ENCODE measurements at regions not wholly inside any gene's neighbourhood (a gene's known extent, or its start where the extent isn't known, plus 50 kb on each side); places are given as distances from the start of the nearest gene placed in this dataset.

DNA sequence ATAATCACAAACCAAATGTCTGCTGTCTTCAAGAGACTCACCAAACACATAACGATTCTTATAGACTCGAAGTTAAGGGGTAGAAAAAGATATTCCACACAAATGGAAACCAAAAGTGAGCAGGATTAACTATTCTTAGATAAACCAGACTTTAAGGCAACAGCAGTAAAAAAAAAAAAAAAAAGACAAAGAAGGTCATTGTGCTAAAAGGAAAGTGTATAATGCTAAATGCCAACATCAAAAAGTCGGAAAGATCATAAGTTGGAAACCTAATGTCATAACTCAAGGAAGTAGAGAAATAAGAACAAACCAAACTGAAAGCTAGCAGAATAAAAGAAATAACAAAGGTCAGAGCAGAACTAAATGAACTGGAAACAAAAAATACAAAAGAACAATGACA, 714.6 kb downstream of the SEMA5A start:
- TF ChIP-seq, protein P1, sequence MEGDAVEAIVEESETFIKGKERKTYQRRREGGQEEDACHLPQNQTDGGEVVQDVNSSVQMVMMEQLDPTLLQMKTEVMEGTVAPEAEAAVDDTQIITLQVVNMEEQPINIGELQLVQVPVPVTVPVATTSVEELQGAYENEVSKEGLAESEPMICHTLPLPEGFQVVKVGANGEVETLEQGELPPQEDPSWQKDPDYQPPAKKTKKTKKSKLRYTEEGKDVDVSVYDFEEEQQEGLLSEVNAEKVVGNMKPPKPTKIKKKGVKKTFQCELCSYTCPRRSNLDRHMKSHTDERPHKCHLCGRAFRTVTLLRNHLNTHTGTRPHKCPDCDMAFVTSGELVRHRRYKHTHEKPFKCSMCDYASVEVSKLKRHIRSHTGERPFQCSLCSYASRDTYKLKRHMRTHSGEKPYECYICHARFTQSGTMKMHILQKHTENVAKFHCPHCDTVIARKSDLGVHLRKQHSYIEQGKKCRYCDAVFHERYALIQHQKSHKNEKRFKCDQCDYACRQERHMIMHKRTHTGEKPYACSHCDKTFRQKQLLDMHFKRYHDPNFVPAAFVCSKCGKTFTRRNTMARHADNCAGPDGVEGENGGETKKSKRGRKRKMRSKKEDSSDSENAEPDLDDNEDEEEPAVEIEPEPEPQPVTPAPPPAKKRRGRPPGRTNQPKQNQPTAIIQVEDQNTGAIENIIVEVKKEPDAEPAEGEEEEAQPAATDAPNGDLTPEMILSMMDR (IDR thresholded peaks at IDR 0.05; ENCODE audit: low read length) = no peak
- no peak for TF ChIP-seq EZH2 (IDR thresholded peaks at IDR 0.05; ENCODE audit: borderline replicate concordance, low read length)

Data from OCI-LY1 (cell line).